Aorta (tissue), 5 donors: ENCODE measurements at regions not wholly inside any gene's neighbourhood (a gene's known extent, or its start where the extent isn't known, plus 50 kb on each side); places are given as distances from the start of the nearest gene placed in this dataset.

Experiments used
- ATAC-seq: fragments of 200-7000 bp; cut with Tn5 transposase; one replicate; pipeline ENCODE4 v1.9.1; 2022; ENCODE audit warnings: moderate library complexity; ENCODE audit not compliant: low FRiP score
- DNase-seq, 2 donors: peaks; one replicate each; pipeline ENCODE4 v3.0.0-alpha.2; 2020
- H3K27ac ChIP-seq, 2 donors: one replicate each; pipeline ENCODE4 v1.5.1; 2013; ENCODE audit warnings: low read length in 2 of 2, mild to moderate bottlenecking in 2 of 2, moderate library complexity in 2 of 2, control low read depth in 1 of 2, inconsistent platforms in 1 of 2, low read depth in 1 of 2
- H3K27me3 ChIP-seq, 2 donors: one replicate each; pipeline ENCODE4 v1.6.1; 2013; ENCODE audit warnings: control low read depth in 1 of 2, low read length in 1 of 2, mild to moderate bottlenecking in 1 of 2, moderate library complexity in 1 of 2; ENCODE audit not compliant: insufficient read depth in 2 of 2, control insufficient read depth in 1 of 2
- H3K36me3 ChIP-seq, 2 donors: one replicate each; pipeline ENCODE4 v1.6.1; 2013; ENCODE audit warnings: control low read depth in 1 of 2, low read length in 1 of 2, mild to moderate bottlenecking in 1 of 2; ENCODE audit not compliant: insufficient read depth in 2 of 2, control insufficient read depth in 1 of 2
- H3K4me1 ChIP-seq, 2 donors: one replicate each; pipeline ENCODE4 v1.6.1; 2013; ENCODE audit warnings: low read length in 2 of 2, control low read depth in 1 of 2, mild to moderate bottlenecking in 1 of 2, moderate library complexity in 1 of 2; ENCODE audit not compliant: insufficient read depth in 2 of 2, control insufficient read depth in 1 of 2
- H3K4me3 ChIP-seq, 2 donors: one replicate each; pipeline ENCODE4 v1.5.1; 2013; ENCODE audit warnings: low read length in 2 of 2, control low read depth in 1 of 2, mild to moderate bottlenecking in 1 of 2
- H3K9me3 ChIP-seq: one replicate; pipeline ENCODE4 v1.6.1; 2013; ENCODE audit warnings: mild to moderate bottlenecking, low read length; ENCODE audit not compliant: control insufficient read depth
- WGBS, 2 donors: extraction: QIAGEN DNeasy Blood & Tissue Kit; methylation state at CpG; one replicate each; pipeline ENCODE4 v1.1.7; 2013; 5-methylcytosine and 5-hydroxymethylcytosine counted together
- intact Hi-C, 2 donors: fragments of 100-400 bp; cut with DNase I; formaldehyde crosslinking; loops; one replicate each; pipeline versions ENCODE4 v1.14.2 to v1.15.0; 2022
- donor health status: healthy with polysubstance abuse.
- donor health status: Bipolar disorder and iron deficiency.
- donor health status: DM: no; HTN: no; CAD: no.
- donor health status: DM: no; HTN: no; CAD: no.
- donor health status: DM: yes; HTN: yes; CAD: no.

GRCh38 chr6:6891949-6892461 is 215.8 kb upstream of the RREB1 start:
- Histone ChIP-seq H3K4me3 (no peak overlapping the region), H3K4me1 (no peaks in the 10 kb centered on the region), H3K36me3 (no peaks in the 10 kb centered on the region), H3K9me3 (no peaks in the 10 kb centered on the region), H3K27me3 (no peaks in the 10 kb centered on the region), H3K27ac (no peak overlapping the region)
- WGBS, 2 donors = 91 to 93% methylated on average over 6 of the region's 6 CpGs
- DNase-seq (no peak), ATAC-seq (no peak)
- intact Hi-C loops = no loop called here

DNA sequence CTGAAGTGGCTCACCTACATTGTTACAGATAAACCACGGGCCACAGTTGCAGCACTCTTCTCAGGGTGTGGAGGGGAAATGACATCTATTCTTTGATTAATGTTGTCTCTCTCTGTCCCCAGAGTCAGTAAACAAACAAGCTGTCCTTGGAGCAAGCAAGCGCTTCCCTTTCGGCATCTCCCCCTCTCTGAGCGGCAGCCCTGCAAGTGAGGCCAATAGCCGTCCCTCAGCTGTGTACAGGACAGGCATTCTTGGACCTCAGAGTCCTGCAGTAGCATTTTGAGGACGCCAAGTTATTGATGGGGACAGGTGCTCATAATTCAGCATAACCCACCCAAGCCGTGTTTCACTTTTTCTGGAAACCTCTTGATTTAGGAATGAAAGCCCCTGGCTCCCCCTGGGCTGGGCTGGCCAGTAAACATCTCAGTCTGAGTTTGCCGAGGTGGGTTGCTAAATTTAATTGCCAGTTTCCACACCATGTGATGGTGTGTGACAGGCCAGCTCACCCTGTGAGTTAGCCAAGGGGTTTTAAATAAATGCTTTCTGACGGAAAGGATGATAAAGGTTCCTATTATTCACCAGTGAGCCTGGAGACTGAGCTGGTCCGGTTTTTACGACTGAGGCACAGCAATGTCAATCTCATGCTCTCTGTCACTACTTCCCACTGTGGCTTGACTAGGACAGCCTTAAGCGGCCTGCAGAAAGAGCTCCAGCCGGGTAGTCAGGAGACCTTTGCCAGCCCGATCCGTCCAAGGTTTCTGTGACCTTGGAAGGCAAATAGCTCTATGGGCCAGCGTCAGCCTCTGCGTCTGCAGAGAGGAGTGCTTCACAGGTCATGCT is 214.8 kb upstream of the RREB1 start:
- no peaks in the 10 kb centered on the region for H3K36me3 ChIP-seq
- no peak overlapping the region for H3K4me3 ChIP-seq
- DNase-seq (no peak), ATAC-seq (no peak)
- WGBS, 2 donors = 60% methylated on average over 17 of the region's 17 CpGs
- H3K4me1 ChIP-seq = no peaks in the 10 kb centered on the region
- intact Hi-C loops = no loop called here
- H3K27me3 ChIP-seq = no peaks in the 10 kb centered on the region
- no peaks in the 10 kb centered on the region for H3K9me3 ChIP-seq
- no peak overlapping the region for H3K27ac ChIP-seq

DNA sequence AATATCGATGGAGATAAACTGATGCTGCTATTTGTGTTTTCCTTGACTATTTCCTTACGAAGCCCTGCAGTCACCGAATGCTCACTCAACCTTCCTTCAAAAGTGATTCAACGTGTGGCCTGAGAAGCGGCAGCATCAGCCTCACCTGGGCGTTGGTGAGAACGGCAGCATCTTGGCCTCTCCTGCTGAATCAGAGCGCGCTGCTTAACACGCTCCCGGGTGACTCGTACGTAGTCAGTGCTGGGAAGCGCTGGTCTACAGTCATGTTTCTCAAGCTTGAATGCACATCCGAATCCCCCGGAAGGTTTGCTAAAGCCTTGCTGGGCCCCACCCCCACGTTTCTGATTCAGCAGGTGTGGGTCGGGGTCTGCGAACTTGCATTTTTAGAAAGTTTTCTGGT is 214.1 kb upstream of the RREB1 start:
- 79 to 89% methylated on average over 19 of the region's 19 CpGs for WGBS, 2 donors
- Histone ChIP-seq H3K36me3 (no peaks in the 10 kb centered on the region), H3K9me3 (no peaks in the 10 kb centered on the region), H3K27me3 (no peaks in the 10 kb centered on the region), H3K4me1 (no peaks in the 10 kb centered on the region), H3K27ac (no peak overlapping the region), H3K4me3 (no peak overlapping the region)
- ATAC-seq (no peak), DNase-seq (no peak)
- intact Hi-C loops = no loop called here

DNA sequence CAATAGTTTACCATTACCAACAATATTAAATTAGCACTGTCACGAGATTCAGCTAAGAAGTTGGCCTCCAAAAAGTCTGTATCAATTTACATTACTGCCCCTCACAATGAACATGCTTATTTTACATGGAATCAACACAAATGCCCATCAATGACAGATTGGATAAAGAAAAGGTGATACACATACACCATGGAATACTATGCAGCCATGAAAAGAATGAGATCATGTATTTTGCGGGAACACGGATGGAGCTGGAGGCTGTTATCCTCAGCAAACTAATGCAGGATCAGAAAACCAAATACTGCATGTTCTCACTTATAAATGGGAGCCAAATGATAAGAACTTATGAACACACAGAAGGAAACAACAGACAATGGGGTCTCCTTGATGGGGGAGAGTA is 211.8 kb upstream of the RREB1 start:
- Histone ChIP-seq H3K36me3 (no peaks in the 10 kb centered on the region), H3K27ac (no peak overlapping the region), H3K4me3 (no peak overlapping the region), H3K9me3 (no peaks in the 10 kb centered on the region), H3K27me3 (no peaks in the 10 kb centered on the region), H3K4me1 (no peaks in the 10 kb centered on the region)
- DNase-seq = no peak
- WGBS, 2 donors = 95% methylated on average over 3 of the region's 3 CpGs
- intact Hi-C loops = no loop called here
- no peak for ATAC-seq

- no peak for DNase-seq
- Histone ChIP-seq H3K4me3 (no peak overlapping the region), H3K27me3 (no peaks in the 10 kb centered on the region), H3K9me3 (no peaks in the 10 kb centered on the region), H3K4me1 (no peaks in the 10 kb centered on the region), H3K36me3 (no peaks in the 10 kb centered on the region), H3K27ac (no peak overlapping the region)
- intact Hi-C loops = no loop called here
- WGBS, 2 donors = 58 to 63% methylated on average over 3 of the region's 3 CpGs
- no peak for ATAC-seq
These were observed 210.6 kb upstream of the RREB1 start for GRCh38 chr6:6897140-6897539.

GRCh38 chr6:6900569-6901204 is 207.1 kb upstream of the RREB1 start:
- Histone ChIP-seq H3K4me1 (no peaks in the 10 kb centered on the region), H3K27me3 (no peaks in the 10 kb centered on the region), H3K9me3 (no peaks in the 10 kb centered on the region), H3K27ac (no peak overlapping the region), H3K4me3 (no peak overlapping the region), H3K36me3 (no peaks in the 10 kb centered on the region)
- WGBS, 2 donors = 67% methylated on average over 15 of the region's 15 CpGs
- ATAC-seq (no peak), DNase-seq (no peak)
- intact Hi-C loops = no loop called here

GRCh38 chr6:6901205-6901719 is 206.5 kb upstream of the RREB1 start:
- Histone ChIP-seq H3K9me3 (no peaks in the 10 kb centered on the region), H3K4me1 (no peaks in the 10 kb centered on the region), H3K4me3 (no peak overlapping the region), H3K27me3 (no peaks in the 10 kb centered on the region), H3K27ac (no peak overlapping the region), H3K36me3 (no peaks in the 10 kb centered on the region)
- 56 to 62% methylated on average over 15 of the region's 15 CpGs for WGBS, 2 donors
- intact Hi-C loops = no loop called here
- DNase-seq (no peak), ATAC-seq (no peak)

- no peak for ATAC-seq
- 95% methylated on average over 3 of the region's 3 CpGs for WGBS, 2 donors
These were observed 205.8 kb upstream of the RREB1 start for GRCh38 chr6:6901945-6902344.

More at GRCh38 chr6:6901945-6902344, 205.8 kb upstream of the RREB1 start:
- intact Hi-C loops = no loop called here
- no peaks in the 10 kb centered on the region for H3K27me3 ChIP-seq
- no peaks in the 10 kb centered on the region for H3K4me1 ChIP-seq
- H3K4me3 ChIP-seq = no peak overlapping the region
- no peaks in the 10 kb centered on the region for H3K36me3 ChIP-seq
- H3K9me3 ChIP-seq = no peaks in the 10 kb centered on the region
- H3K27ac ChIP-seq = no peak overlapping the region
- no peak for DNase-seq
